ENCODE measurements at regions not wholly inside any gene's neighbourhood (a gene's known extent, or its start where the extent isn't known, plus 50 kb on each side); places are given as distances from the start of the nearest gene placed in this dataset.

DNA sequence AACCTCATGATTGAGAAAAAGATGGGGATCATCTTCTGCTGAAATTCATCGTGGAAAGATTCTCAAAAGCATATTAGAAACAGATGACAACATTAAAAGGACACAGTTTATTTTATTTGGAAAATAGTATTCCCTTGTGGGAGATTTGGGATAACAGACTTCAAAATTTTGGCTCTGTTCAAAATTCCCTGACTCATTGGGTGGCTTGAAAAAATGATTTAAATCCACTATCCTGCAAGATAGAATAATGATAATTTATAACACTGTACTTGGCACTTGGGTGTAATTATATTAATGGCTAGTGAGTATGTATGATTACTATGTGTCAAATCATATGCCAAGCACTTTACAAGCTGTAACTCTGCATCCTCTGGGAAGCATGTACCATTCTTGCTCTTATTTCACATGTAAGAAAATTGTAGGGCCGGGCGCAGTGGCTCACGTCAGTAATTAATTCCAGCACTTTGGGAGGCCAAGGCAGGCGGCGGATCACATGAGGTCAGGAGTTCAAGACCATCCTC is 128.8 kb downstream of the LMNTD1 start:
- ATAC-seq: peak in 2 of 8 donors; percentile 20 to 54
- no peak for DNase-seq
- 61 to 72% methylated on average over 6 of the region's 6 CpGs for WGBS, 2 donors
- intact Hi-C loops (cut with DNase I): no loop called here
- Histone ChIP-seq H3K9me3 (no peaks in the 10 kb centered on the region), H3K4me3 (no peak overlapping the region), H3K36me3 (no peaks in the 10 kb centered on the region), H3K27ac (peak overlapping the region in 1 of 10 donors; percentile 14), H3K4me1 (peaks cover 0 to 15% (median 5%) of the 10 kb centered on the region in 9 donors), H3K27me3 (no peaks in the 10 kb centered on the region)
- no peak for TF ChIP-seq CTCF (IDR thresholded peaks at IDR 0.05)

DNA sequence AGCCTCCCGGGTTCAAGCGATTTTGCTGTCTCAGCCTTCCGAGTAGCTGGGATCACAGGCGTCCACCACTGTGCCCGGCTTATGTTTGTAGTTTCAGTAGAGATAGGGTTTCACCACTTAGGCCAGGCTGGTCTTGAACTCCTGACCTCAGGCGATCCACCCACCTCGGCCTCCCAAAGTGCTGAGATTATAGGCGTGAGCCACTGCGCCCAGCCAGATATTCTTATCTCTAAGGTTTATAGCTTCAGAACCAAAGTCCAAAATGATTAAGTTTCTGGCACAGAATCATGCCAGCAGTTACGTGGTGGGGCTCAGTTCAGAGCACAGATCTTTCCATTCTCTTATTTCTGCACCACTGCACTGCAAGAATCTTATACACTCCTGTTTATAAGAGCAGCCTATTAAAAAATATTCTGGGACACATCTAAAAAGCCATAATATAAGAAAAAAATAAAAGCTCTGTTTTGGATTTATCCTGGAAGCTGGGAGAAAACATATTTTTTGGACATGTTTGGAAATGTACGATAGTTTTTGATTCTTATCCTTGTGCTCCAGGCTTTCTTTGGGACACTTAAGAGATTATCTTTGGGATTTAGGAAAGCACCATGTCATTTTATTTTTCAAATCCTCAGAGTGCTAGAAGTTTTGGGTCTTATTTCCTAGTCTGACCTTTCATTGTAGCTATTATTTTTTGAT is 129.6 kb downstream of the LMNTD1 start:
- DNase-seq: no peak
- whole genome bisulfite sequencing, 2 donors: 56 to 63% methylated on average over 11 of the region's 11 CpGs
- peaks cover 0 to 15% (median 5%) of the 10 kb centered on the region in 9 donors for H3K4me1 ChIP-seq
- no peak for TF ChIP-seq CTCF (IDR thresholded peaks at IDR 0.05)
- no peak overlapping the region for H3K4me3 ChIP-seq
- ATAC-seq: peak in 1 of 8 donors; percentile 11
- peak overlapping the region in 1 of 10 donors; percentile 14 for H3K27ac ChIP-seq
- H3K36me3 ChIP-seq: no peaks in the 10 kb centered on the region
- H3K9me3 ChIP-seq: no peaks in the 10 kb centered on the region
- H3K27me3 ChIP-seq: no peaks in the 10 kb centered on the region
- intact Hi-C loops (cut with DNase I): no loop called here

GRCh38 chr12:25422241-25422640 is 130.8 kb downstream of the LMNTD1 start:
- no peak overlapping the region for H3K4me3 ChIP-seq
- H3K9me3 ChIP-seq: no peaks in the 10 kb centered on the region
- intact Hi-C loops (cut with DNase I): no loop called here
- no peak for DNase-seq
- TF ChIP-seq CTCF (IDR thresholded peaks at IDR 0.05): no peak
- WGBS, 2 donors: 88 to 94% methylated on average over 1 of the region's 1 CpG
- peaks cover 0 to 15% (median 5%) of the 10 kb centered on the region in 9 donors for H3K4me1 ChIP-seq
- no peaks in the 10 kb centered on the region for H3K36me3 ChIP-seq
- H3K27me3 ChIP-seq: no peaks in the 10 kb centered on the region
- ATAC-seq: no peak
- H3K27ac ChIP-seq: no peak overlapping the region

DNA sequence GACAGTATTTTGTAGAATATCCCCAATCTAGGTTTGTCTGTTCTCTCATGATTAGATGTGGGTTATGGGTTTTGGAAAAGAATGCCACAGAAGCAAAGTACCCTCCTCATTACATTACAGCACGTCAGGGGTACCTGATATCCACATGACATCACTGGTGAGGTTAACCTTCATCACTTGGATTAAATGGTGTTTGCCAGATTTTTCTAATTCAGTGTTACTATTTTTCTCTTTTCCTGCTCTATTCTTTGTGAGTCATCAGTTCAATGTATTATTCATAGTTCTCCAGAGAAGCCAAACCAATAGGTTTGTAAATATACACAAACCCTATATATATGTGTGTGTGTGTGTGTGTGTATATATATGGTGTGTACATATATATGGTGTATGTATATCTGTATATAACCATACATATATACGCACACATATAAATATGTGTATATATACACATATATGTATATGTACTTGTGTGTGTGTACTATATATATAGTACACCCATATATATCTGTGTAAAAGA is 131.4 kb downstream of the LMNTD1 start:
- H3K4me3 ChIP-seq: no peak overlapping the region

More for the DNA sequence above, 131.4 kb downstream of the LMNTD1 start:
- 93 to 95% methylated on average over 2 of the region's 2 CpGs for WGBS, 2 donors
- Histone ChIP-seq H3K9me3 (no peaks in the 10 kb centered on the region), H3K27me3 (no peaks in the 10 kb centered on the region), H3K4me1 (peaks cover 0 to 15% (median 5%) of the 10 kb centered on the region in 9 donors), H3K27ac (no peak overlapping the region), H3K36me3 (no peaks in the 10 kb centered on the region)
- DNase-seq: no peak
- TF ChIP-seq CTCF (IDR thresholded peaks at IDR 0.05): no peak
- no peak for ATAC-seq
- intact Hi-C loops (cut with DNase I): no loop called here
